ENCODE measurements at regions not wholly inside any gene's neighbourhood (a gene's known extent, or its start where the extent isn't known, plus 50 kb on each side); places are given as distances from the start of the nearest gene placed in this dataset.

- no peak for DNase-seq
Observed at GRCh38 chr5:167570431-167570830, 721.0 kb upstream of the WWC1 start.

- DNase-seq = no peak
Observed at GRCh38 chr5:167571824-167572223, 719.6 kb upstream of the WWC1 start.

GRCh38 chr5:167573370-167574127, 717.9 kb upstream of the WWC1 start:
- no peak for DNase-seq

- no peak for DNase-seq
Observed at GRCh38 chr5:167574464-167574863, 717.0 kb upstream of the WWC1 start.

GRCh38 chr5:167575330-167575729, 716.1 kb upstream of the WWC1 start:
- DNase-seq = no peak

- no peak for DNase-seq
Observed at GRCh38 chr5:167576126-167576525, 715.3 kb upstream of the WWC1 start.

GRCh38 chr5:167576897-167577296, 714.5 kb upstream of the WWC1 start:
- DNase-seq = no peak

- no peak for DNase-seq
Observed at GRCh38 chr5:167577616-167578015, 713.8 kb upstream of the WWC1 start.

GRCh38 chr5:167578977-167579692, 712.3 kb upstream of the WWC1 start:
- DNase-seq = no peak

GRCh38 chr5:167579693-167580055, 711.8 kb upstream of the WWC1 start:
- DNase-seq = no peak

- no peak for DNase-seq
Observed at GRCh38 chr5:167580608-167581007, 710.8 kb upstream of the WWC1 start.

- no peak for DNase-seq
Observed at GRCh38 chr5:167582283-167582682, 709.2 kb upstream of the WWC1 start.

GRCh38 chr5:167582886-167583285, 708.6 kb upstream of the WWC1 start:
- no peak for DNase-seq

GRCh38 chr5:167585184-167585583, 706.3 kb upstream of the WWC1 start:
- DNase-seq = no peak

- no peak for DNase-seq
Observed at GRCh38 chr5:167587772-167588437, 703.5 kb upstream of the WWC1 start.

- DNase-seq = no peak
Observed at GRCh38 chr5:167592114-167592513, 699.3 kb upstream of the WWC1 start.

GRCh38 chr5:167593329-167594060, 698.0 kb upstream of the WWC1 start:
- no peak for DNase-seq

GRCh38 chr5:167594061-167594435, 697.4 kb upstream of the WWC1 start:
- no peak for DNase-seq

- DNase-seq = no peak
Observed at GRCh38 chr5:167594750-167595149, 696.7 kb upstream of the WWC1 start.

GRCh38 chr5:167595196-167595595, 696.2 kb upstream of the WWC1 start:
- DNase-seq = no peak

- DNase-seq = no peak
Observed at GRCh38 chr5:167598166-167598565, 693.3 kb upstream of the WWC1 start.

- no peak for DNase-seq
Observed at GRCh38 chr5:167602067-167602466, 689.4 kb upstream of the WWC1 start.

GRCh38 chr5:167603135-167603534, 688.3 kb upstream of the WWC1 start:
- no peak for DNase-seq

All from T-helper 9 cell (primary cell).